NCI-H1092 treated with DMSO at 0.1 percent for 48 hours (cell line): ENCODE measurements at regions not wholly inside any gene's neighbourhood (a gene's known extent, or its start where the extent isn't known, plus 50 kb on each side); places are given as distances from the start of the nearest gene placed in this dataset.
"Not testable (repeated sequence)": the region's sequence is repeated elsewhere in the genome, so short reads cannot be mapped to it uniquely, and the experiment has no call there.

Experiments used
- DNase-seq: peaks from one replicate; lab custom pipeline; 2025; lab: John Stamatoyannopoulos, UW

DNA sequence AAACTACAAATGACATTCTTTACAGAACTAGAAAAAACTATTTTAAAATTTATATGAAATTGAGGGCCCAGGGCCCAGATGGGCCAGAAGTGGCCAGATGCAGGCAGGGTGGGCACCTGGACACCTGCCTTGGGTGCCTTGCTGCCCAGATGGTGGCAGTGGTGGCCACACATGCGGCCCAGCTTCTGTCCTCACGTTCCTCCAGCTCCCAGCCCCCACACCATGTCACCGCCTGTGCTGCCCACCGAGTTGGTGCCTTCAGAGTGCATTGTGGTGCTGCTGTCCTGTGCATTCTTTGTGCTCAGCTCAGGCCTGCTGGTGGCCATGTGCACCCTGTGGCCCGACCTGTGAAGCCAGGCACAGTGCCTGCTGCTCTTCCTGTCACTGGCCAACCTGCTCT is 216.8 kb upstream of the CXADR start:
- DNase-seq = no peak

DNA sequence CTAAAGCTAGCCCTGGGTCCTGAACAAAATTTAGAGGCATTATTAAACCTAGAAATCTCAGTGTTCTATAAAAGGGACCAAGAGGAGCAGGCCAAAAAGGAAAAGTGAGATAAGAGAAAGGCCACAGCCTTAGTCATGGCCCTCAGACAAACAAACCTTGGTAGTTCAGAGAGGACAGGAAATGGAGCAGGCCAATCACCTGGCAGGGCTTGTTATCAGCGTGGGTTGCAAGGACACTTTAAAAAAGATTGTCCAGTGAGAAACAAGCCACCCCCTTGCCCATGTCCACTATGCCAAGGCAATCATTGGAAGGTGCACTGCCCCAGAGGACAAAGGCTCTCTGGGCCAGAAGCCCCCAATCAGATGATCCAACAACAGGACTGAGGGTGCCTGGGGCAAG is 213.3 kb upstream of the CXADR start:
- not testable (repeated sequence) for DNase-seq

DNA sequence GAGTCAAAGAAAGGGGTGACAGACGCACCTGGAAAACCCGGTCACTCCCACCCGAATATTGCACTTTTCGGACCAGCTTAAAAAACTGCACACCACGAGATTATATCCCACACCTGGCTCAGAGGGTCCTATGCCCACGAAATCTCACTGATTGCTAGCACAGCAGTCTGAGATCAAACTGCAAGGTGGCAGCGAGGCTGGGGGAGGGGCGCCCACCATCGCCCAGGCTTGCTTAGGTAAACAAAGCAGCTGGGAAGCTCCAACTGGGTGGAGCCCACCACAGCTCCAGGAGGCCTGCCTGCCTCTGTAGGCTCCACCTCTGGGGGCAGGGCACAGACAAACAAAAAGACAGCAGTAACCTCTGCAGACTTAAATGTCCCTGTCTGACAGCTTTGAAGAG is 185.1 kb upstream of the CXADR start:
- not testable (repeated sequence) for DNase-seq

- peak; percentile 94 for DNase-seq
Observed at GRCh38 chr21:17334484-17334883, 178.4 kb upstream of the CXADR start.

DNA sequence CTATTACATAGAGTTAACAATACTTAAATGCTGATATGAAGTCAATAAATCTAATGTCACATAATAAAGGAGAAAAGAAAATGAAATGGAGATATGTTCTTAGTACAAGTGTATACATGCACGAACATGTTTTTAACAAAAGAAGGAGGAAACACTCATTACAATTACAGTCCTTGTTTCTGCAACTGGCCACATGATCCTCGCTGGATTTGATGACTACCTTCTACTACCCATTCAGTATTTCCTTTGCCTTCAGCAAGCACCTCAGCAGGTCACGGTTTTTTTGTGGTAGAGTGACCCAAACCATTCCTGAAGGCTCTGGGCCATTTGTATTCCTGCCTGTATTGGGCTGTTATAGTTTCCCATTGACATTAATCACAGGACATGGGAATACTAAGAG is 172.8 kb upstream of the CXADR start:
- no peak for DNase-seq

GRCh38 chr21:17343055-17343454 is 169.8 kb upstream of the CXADR start:
- no peak for DNase-seq

GRCh38 chr21:17348357-17348756 is 164.5 kb upstream of the CXADR start:
- no peak for DNase-seq

DNA sequence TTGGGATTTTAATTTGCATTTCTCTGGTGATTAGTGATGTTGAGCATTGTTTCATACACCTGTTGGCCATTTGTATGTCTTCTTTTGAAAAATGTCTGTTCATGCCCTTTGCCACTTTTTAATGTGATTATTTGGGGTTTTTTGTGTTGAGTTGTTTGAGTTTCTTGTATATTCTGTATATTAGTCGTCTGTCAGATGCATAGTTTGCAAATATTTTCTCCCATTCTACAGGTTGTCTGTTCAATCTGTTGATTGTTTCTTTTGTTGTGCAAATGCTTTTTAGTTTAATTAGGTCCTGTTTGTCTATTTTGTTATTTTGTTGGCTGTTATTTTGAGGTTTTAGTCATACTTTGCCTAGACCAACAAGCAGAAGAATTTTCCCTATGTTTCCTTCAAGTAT is 164.0 kb upstream of the CXADR start:
- DNase-seq = no peak

DNA sequence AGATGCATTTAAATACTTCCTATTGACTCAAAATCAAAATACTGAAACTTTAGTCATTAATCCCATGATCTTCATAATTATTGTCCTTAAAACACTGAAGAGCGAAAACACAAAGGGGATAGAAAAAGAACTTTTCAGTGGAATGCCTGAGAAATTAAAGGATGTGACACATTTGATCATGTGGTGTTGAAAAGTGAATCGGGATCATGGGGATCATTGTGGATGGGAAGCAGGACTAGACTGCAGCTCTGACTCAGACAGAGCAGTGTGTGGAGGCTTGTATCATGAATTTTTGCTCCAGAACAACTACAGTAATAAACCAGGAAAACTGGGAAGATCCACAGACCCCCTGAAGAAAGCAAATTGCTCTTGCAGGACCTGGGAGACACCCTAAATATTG is 161.1 kb upstream of the CXADR start:
- DNase-seq = no peak

DNA sequence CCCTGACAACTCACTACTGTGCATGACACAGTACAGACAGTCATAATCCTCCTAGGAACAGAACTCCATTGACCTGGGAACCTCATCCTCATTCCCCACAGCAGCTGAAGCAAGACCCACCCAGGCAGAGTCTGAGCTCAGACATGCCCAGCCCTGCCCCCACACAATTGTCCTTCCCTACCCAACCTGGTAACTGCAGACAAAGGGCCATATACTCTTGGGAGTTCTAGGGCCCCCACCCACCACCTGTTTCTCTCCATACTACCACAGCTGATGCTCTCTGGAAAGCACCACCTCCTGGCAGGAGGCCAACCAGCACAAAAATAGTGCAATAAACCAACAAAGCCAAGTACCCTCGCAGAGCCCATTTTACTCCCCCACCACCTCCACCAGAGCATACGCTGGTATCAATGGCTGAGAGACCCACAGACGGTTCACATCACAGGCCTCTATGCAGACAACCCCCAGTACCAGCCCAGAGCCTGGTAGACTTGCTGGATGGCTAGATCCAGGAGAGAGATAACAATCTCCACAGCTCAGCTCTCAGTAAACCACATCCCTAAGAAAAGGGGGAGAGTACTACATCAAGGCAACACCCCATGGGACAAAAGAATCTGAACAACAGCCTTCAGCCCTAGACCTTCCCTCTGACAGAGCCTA is 159.7 kb upstream of the CXADR start:
- peak; percentile 87 for DNase-seq

GRCh38 chr21:17359781-17360180 is 153.1 kb upstream of the CXADR start:
- DNase-seq = peak; percentile 29

GRCh38 chr21:17368748-17369363 is 144.0 kb upstream of the CXADR start:
- DNase-seq = no peak

DNA sequence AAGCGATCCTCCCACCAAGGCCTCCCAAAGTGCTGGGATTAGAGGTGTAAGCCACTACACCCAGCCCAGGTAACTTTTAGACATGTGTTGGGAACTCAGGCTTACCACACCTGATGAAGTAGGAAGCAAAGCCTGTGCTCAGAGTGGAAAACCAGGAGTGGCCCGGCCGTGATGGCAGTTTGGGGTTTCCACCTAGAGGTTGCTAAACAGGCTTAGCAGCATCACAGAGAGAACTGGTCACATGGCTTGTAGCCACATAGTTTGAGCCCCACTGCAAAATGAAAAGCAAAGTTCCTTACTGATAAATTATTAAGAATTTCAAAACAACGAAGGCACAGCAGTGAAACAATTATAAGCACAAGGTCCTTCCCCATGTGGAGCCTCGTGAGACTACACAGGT is 142.6 kb upstream of the CXADR start:
- DNase-seq = no peak

DNA sequence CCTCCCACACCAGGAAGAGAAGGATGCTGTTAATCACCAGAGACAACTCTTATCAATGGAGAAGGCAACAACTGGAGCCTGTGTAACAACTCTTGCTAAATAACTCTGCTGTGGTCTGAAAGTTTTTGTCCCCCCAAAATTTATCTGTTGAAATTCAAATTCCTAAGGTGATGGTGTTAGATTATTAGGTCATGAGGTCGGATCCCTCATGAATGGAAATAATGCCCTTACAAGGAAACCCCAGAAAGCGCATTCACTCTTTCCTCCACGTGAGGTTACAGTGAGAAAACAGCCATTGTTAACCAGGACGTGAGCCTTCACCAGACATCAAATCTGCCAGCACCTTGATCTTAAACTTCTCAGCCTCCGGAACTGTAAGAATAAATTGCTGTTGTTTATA is 141.9 kb upstream of the CXADR start:
- DNase-seq = no peak

- no peak for DNase-seq
Observed at GRCh38 chr21:17371450-17371849, 141.4 kb upstream of the CXADR start.

- no peak for DNase-seq
Observed at GRCh38 chr21:17372200-17372599, 140.6 kb upstream of the CXADR start.

- no peak for DNase-seq
Observed at GRCh38 chr21:17386498-17386897, 126.3 kb upstream of the CXADR start.

- DNase-seq = peak; percentile 82
Observed at GRCh38 chr21:17387030-17387617, 125.7 kb upstream of the CXADR start.

DNA sequence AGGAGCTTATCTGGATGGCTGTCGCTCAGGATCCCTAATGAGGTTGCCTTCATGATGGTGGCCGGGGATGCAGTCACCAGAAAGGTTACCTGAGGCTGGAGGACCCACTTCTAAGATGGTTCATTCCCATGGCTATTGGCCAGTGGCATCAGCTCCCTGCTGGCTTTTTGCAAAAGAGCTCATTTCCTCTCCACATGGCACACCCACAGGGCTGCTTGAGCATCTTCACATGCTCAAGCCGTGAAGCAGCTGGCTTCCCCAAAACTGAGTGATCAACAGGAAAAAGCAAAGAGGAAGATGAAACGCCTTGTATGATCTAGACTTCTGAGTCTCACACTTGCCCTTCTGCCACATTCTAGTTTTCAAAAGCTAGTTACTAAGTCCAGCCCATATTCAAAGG is 124.6 kb upstream of the CXADR start:
- DNase-seq = no peak

DNA sequence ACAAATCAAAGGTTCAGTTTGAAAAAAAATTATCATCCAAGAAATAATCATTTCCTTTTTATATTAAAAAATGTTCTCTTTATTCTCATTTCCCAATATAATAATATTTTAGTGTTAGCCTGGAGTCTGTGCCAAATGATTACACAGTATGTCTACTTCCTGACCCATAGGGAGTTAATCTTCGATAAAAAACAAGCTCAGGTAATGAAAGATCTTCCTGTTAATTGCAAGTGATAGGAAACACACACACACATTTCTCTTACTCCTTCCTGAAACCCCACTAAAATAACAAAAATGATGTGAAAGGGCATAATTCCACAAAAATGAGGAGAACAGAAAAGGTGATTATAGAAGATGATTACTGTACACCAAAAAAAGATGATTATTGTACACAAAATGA is 123.5 kb upstream of the CXADR start:
- DNase-seq = no peak

DNA sequence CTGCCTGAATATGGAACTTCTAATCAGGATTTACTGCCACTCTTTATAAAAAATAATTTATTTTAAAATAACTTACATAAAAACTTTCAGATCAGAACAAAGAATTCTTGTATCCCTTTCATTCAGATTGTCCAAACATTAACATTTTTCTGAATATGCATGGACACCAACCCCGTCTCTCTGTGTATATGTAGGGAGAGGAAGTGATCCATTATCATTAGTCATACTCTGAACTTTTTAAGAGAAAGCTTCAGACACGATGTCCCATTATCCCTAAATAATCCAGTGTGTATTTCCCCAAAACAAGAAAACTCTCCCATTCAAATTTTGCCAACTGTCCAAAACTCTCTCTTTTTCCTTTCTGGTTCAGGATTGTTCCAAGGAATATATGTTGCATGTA is 122.3 kb upstream of the CXADR start:
- DNase-seq = no peak

DNA sequence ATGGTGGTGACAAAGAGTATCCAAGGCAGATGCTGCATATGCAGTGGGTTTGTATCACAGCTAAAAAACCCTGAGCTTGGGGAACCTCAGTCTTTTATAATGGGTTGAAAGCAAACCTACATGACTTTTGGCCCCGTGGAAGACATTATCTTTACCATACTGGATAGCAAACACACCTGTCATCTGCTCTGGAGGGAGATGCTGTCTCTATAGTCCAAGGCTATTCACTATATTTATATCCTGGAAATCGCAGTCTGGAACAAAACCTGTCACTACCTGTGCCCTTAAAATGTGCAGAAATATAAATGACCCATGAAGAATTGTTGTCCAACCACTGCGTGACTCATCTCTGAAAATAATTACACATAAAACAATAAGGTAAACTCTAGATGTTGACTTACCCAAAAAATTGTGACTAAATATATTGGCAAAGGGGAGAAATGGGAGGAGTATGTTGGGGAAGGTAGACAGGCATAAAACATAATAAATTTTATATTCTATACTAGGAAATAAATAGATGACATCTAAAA is 121.0 kb upstream of the CXADR start:
- no peak for DNase-seq

DNA sequence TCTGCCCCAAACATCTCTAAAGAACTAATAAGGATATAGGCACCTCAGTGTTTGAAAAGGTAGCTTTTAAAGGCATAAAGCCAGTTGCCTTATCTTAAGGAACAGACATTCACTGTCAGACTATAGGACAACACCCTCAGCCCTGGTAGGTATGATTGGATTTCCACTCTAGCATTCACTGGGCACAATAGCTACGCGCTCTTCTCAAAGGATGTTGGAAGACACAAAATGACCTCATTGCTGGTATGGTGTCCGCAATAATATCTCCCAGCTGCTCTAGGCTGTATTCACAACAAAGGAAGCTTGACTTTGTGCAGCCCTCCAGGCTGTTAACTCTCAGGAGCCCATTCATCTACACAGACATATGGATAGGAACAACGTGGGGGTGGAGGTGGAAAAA is 119.4 kb upstream of the CXADR start:
- peak; percentile 17 for DNase-seq

DNA sequence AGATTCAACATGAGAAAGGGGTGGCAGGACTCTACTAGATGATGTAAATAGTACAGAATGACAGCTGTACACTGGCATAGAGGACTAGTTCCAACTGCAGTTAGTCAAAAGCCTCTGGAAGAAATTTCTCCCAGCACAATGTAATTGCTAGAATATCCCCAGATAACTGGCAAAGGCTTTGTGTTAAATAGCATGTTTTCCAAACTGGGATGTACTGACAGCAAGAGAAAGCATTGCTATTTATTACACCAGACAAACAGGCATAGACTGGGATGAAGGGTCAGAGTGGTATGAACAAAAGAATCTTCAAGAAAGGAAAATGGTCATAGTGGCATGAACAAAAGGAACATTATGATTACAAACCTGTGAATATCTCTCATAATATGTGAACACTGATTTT is 115.9 kb upstream of the CXADR start:
- DNase-seq = no peak
